Lower leg skin (tissue), 4 donors: ENCODE measurements at regions not wholly inside any gene's neighbourhood (a gene's known extent, or its start where the extent isn't known, plus 50 kb on each side); places are given as distances from the start of the nearest gene placed in this dataset.

ENCODE experiments used
- DNase-seq, 2 donors: peaks; one replicate each; pipeline ENCODE4 v3.0.0-alpha.2; 2019; ENCODE audit warnings: low spot score in 2 of 2
- H3K4me3 ChIP-seq: fragments of 200-600 bp; sonication (generic); 2 replicates; pipeline ENCODE4 v1.5.1; 2017; ENCODE audit warnings: mild to moderate bottlenecking, low read depth; ENCODE audit not compliant: poor library complexity, severe bottlenecking
- CTCF ChIP-seq, 3 donors: fragments of 450-650 bp; IDR thresholded peaks; one replicate each; pipeline ENCODE4 v1.5.1; 2016; ENCODE audit warnings: antibody characterized with exemption in 3 of 3, mild to moderate bottlenecking in 3 of 3, moderate library complexity in 2 of 3
- POLR2A ChIP-seq, 2 donors: fragments of 450-650 bp; IDR thresholded peaks; one replicate each; pipeline ENCODE4 v1.6.1; 2016 to 2017; ENCODE audit warnings: antibody characterized with exemption in 2 of 2, mild to moderate bottlenecking in 1 of 2, moderate library complexity in 1 of 2
- WGBS, 2 donors: methylation state at CpG; one replicate each; pipeline ENCODE4 v1.1.5; 2018; 5-methylcytosine and 5-hydroxymethylcytosine counted together
- intact Hi-C: fragments of 100-400 bp; cut with DNase I; formaldehyde crosslinking; loops from one replicate; pipeline ENCODE4 v1.15.0; 2023; ENCODE audit warnings: low total_unique reads

GRCh38 chr2:223668302-223668998, 66.3 kb upstream of the SCG2 start:
- no peak for DNase-seq
- intact Hi-C loops, result no loop called here
- 77 to 80% methylated on average over 5 of the region's 5 CpGs for WGBS, 2 donors
- TF ChIP-seq CTCF (IDR thresholded peaks at IDR 0.05) (no peak), POLR2A (IDR thresholded peaks at IDR 0.05) (no peak)
- H3K4me3 ChIP-seq, result no peak overlapping the region

GRCh38 chr2:223654384-223654915, 52.3 kb upstream of the SCG2 start:
- no peak for DNase-seq
- no peak overlapping the region for H3K4me3 ChIP-seq
- intact Hi-C loops, result no loop called here
- TF ChIP-seq POLR2A (IDR thresholded peaks at IDR 0.05), result no peak
- TF ChIP-seq CTCF (IDR thresholded peaks at IDR 0.05), result no peak
- 90 to 91% methylated on average over 6 of the region's 6 CpGs for WGBS, 2 donors

GRCh38 chr2:223652902-223653301, 50.7 kb upstream of the SCG2 start:
- WGBS, 2 donors, result 94 to 100% methylated on average over 1 of the region's 1 CpG
- no peak overlapping the region for H3K4me3 ChIP-seq
- TF ChIP-seq CTCF (IDR thresholded peaks at IDR 0.05), result no peak
- no peak for TF ChIP-seq POLR2A (IDR thresholded peaks at IDR 0.05)
- intact Hi-C loops, result no loop called here
- DNase-seq, result no peak

- intact Hi-C loops, result no loop called here
- TF ChIP-seq CTCF (IDR thresholded peaks at IDR 0.05) (no peak), POLR2A (IDR thresholded peaks at IDR 0.05) (no peak)
- no peak for DNase-seq
- WGBS, 2 donors, result 79 to 91% methylated on average over 1 of the region's 1 CpG
- no peak overlapping the region for H3K4me3 ChIP-seq
Observed at GRCh38 chr2:223652122-223652521, 50.0 kb upstream of the SCG2 start.
